MM.1S (cell line): ENCODE measurements at regions not wholly inside any gene's neighbourhood (a gene's known extent, or its start where the extent isn't known, plus 50 kb on each side); places are given as distances from the start of the nearest gene placed in this dataset.

Experiments
- EZH2 ChIP-seq: fragments of 300-600 bp; sonication (generic); optimal IDR thresholded peaks from 2 replicates; pipeline ENCODE3; 2017; ENCODE audit warnings: low read depth, mild to moderate bottlenecking, antibody characterized with exemption, low read length, mixed read lengths
- TF ChIP-seq, protein P1 (sequence below): fragments of 300-600 bp; sonication (generic); IDR thresholded peaks from 2 replicates; pipeline ENCODE4 v1.5.1; 2016; ENCODE audit warnings: antibody characterized with exemption, low read length, mixed read lengths

GRCh38 chr13:85377783-85378182 lies 421.4 kb downstream of the SLITRK6 start:
- TF ChIP-seq EZH2 = no peak
- TF ChIP-seq, protein P1, sequence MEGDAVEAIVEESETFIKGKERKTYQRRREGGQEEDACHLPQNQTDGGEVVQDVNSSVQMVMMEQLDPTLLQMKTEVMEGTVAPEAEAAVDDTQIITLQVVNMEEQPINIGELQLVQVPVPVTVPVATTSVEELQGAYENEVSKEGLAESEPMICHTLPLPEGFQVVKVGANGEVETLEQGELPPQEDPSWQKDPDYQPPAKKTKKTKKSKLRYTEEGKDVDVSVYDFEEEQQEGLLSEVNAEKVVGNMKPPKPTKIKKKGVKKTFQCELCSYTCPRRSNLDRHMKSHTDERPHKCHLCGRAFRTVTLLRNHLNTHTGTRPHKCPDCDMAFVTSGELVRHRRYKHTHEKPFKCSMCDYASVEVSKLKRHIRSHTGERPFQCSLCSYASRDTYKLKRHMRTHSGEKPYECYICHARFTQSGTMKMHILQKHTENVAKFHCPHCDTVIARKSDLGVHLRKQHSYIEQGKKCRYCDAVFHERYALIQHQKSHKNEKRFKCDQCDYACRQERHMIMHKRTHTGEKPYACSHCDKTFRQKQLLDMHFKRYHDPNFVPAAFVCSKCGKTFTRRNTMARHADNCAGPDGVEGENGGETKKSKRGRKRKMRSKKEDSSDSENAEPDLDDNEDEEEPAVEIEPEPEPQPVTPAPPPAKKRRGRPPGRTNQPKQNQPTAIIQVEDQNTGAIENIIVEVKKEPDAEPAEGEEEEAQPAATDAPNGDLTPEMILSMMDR = no peak
